Fibroblast of upper back skin (primary cell): ENCODE measurements at regions not wholly inside any gene's neighbourhood (a gene's known extent, or its start where the extent isn't known, plus 50 kb on each side); places are given as distances from the start of the nearest gene placed in this dataset.

Source experiments
- DNase-seq: peaks from one replicate; pipeline ENCODE4 v3.0.0-alpha.2; 2013

- DNase-seq, result no peak
Observed at GRCh38 chr6:210778-211374, 81.4 kb upstream of the DUSP22 start.

- DNase-seq, result no peak
Observed at GRCh38 chr6:211871-212497, 80.3 kb upstream of the DUSP22 start.

- DNase-seq, result no peak
Observed at GRCh38 chr6:213284-213683, 79.0 kb upstream of the DUSP22 start.

GRCh38 chr6:214428-214827 is 77.9 kb upstream of the DUSP22 start:
- DNase-seq, result no peak

- DNase-seq, result no peak
Observed at GRCh38 chr6:215335-216034, 76.8 kb upstream of the DUSP22 start.

- no peak for DNase-seq
Observed at GRCh38 chr6:217048-217659, 75.1 kb upstream of the DUSP22 start.

- no peak for DNase-seq
Observed at GRCh38 chr6:218153-219018, 73.9 kb upstream of the DUSP22 start.

GRCh38 chr6:219019-219570 is 73.2 kb upstream of the DUSP22 start:
- no peak for DNase-seq

- peak; percentile 57 for DNase-seq
Observed at GRCh38 chr6:219641-220198, 72.6 kb upstream of the DUSP22 start.

- no peak for DNase-seq
Observed at GRCh38 chr6:220312-220711, 72.0 kb upstream of the DUSP22 start.

- DNase-seq, result peak; percentile 63
Observed at GRCh38 chr6:220721-221475, 71.4 kb upstream of the DUSP22 start.

GRCh38 chr6:221531-222349 is 70.5 kb upstream of the DUSP22 start:
- peak; percentile 18 for DNase-seq

- DNase-seq, result no peak
Observed at GRCh38 chr6:222468-222867, 69.8 kb upstream of the DUSP22 start.

- DNase-seq, result no peak
Observed at GRCh38 chr6:223136-223535, 69.2 kb upstream of the DUSP22 start.

GRCh38 chr6:223763-224162 is 68.5 kb upstream of the DUSP22 start:
- DNase-seq, result peak; percentile 36

- DNase-seq, result no peak
Observed at GRCh38 chr6:224350-224749, 67.9 kb upstream of the DUSP22 start.

GRCh38 chr6:225121-225721 is 67.1 kb upstream of the DUSP22 start:
- DNase-seq, result no peak

GRCh38 chr6:225907-226306 is 66.4 kb upstream of the DUSP22 start:
- no peak for DNase-seq

- DNase-seq, result no peak
Observed at GRCh38 chr6:226516-227073, 65.7 kb upstream of the DUSP22 start.
